K562 (cell line): ENCODE measurements at regions not wholly inside any gene's neighbourhood (a gene's known extent, or its start where the extent isn't known, plus 50 kb on each side); places are given as distances from the start of the nearest gene placed in this dataset.

Experiments
- ATAC-seq: fragments of 200-7000 bp; cut with Tn5 transposase; 3 replicates; pipeline ENCODE4 v1.9.1; 2020; ENCODE audit warnings: moderate library complexity
- BruUV-seq: library from RNA; stranded (reverse); fragments of 400-500 nt; replicated peaks from 2 replicates; lab custom pipeline; 2021; lab: Mats Ljungman, UMichigan
- CTCF ChIA-PET: fragments of 300-600 bp; formaldehyde crosslinking; extraction: SDS; loops from one replicate; lab custom pipeline; 2021; ENCODE audit warnings: low intra/inter-chr PET ratio; lab: Yijun Ruan, JAX
- POLR2A ChIA-PET: fragments of 300-600, 350-650 bp; sonication (Branson Sonifier 250); formaldehyde crosslinking; extraction: SDS; loops from one replicate; lab custom pipeline; 2021; ENCODE audit warnings: antibody characterized with exemption, inconsistent platforms; lab: Yijun Ruan, JAX
- DNase-seq, 4 experiments: peaks; one replicate each; pipeline versions ENCODE4 v3.0.0 to v3.0.0-alpha.2; 2011 to 2018; ENCODE audit warnings: low spot score in 3 of 4, mixed read lengths in 3 of 4; ENCODE audit errors: extremely low read depth in 1 of 4
- FAIRE-seq: peaks from 2 replicates; lab custom pipeline; 2011; peaks lifted over from hg19 to GRCh38; lab: Jason Lieb, UNC
- H2AFZ ChIP-seq: 2 replicates; pipeline ENCODE4 v1.6.0; 2011; ENCODE audit warnings: low read depth, low read length, control low read depth, inconsistent platforms
- H3K27ac ChIP-seq: fragments of 200-600 bp; 3 replicates; pipeline ENCODE4 v1.8.0; 2011; ENCODE audit warnings: low read depth, mild to moderate bottlenecking, control low read depth, inconsistent platforms, low read length, moderate library complexity, mixed read lengths; ENCODE audit errors: extremely low read depth
- H3K27me3 ChIP-seq, 2 experiments: fragments of 300-600 bp in 1 of 2; 2 replicates in 1 of 2; 3 replicates in 1 of 2; pipeline versions ENCODE4 v1.6.0 to v1.8.0; 2011; ENCODE audit warnings: inconsistent platforms in 2 of 2, low read length in 2 of 2, mild to moderate bottlenecking in 1 of 2, mixed read lengths in 1 of 2, moderate library complexity in 1 of 2; ENCODE audit not compliant: control insufficient read depth in 2 of 2, insufficient read depth in 2 of 2
- H3K36me3 ChIP-seq: fragments of 300-600 bp; 3 replicates; pipeline ENCODE4 v1.8.0; 2011; ENCODE audit warnings: mild to moderate bottlenecking, low read length, inconsistent platforms; ENCODE audit not compliant: control insufficient read depth, insufficient read depth
- H3K4me1 ChIP-seq, 2 experiments: fragments of 200-600 bp in 1 of 2; replicated peaks in 1 of 2; 2 replicates in 1 of 2; 3 replicates in 1 of 2; pipeline versions ENCODE4 v1.5.1 to v1.8.0; 2011; ENCODE audit warnings: inconsistent platforms in 2 of 2, low read length in 2 of 2, mild to moderate bottlenecking in 1 of 2, mixed read lengths in 1 of 2, moderate library complexity in 1 of 2; ENCODE audit not compliant: control insufficient read depth in 2 of 2, insufficient read depth in 2 of 2
- H3K4me2 ChIP-seq: 2 replicates; pipeline ENCODE4 v1.6.1; 2011; ENCODE audit warnings: low read length, control low read depth, inconsistent platforms, mixed read lengths; ENCODE audit not compliant: insufficient read depth
- H3K4me3 ChIP-seq: fragments of 200-600 bp; sonication (generic), shearing (Covaris generic); 2 replicates; pipeline ENCODE4 v1.5.1; 2016; ENCODE audit warnings: control low read depth, inconsistent platforms
- H3K79me2 ChIP-seq: fragments of 200-600 bp; 3 replicates; pipeline ENCODE4 v1.8.0; 2011; ENCODE audit warnings: low read length, inconsistent platforms; ENCODE audit not compliant: control insufficient read depth, insufficient read depth
- H3K9ac ChIP-seq, 2 experiments: 2 replicates each; pipeline versions ENCODE4 v1.6.0 to v1.6.1; 2011; ENCODE audit warnings: low read depth in 2 of 2, low read length in 2 of 2, control low read depth in 1 of 2, inconsistent platforms in 1 of 2, mild to moderate bottlenecking in 1 of 2, mixed read lengths in 1 of 2; ENCODE audit not compliant: insufficient read depth in 1 of 2
- H3K9me1 ChIP-seq: one replicate; pipeline ENCODE4 v1.6.0; 2011; ENCODE audit warnings: inconsistent platforms, mild to moderate bottlenecking, low read length, moderate library complexity; ENCODE audit not compliant: control insufficient read depth, insufficient read depth
- H3K9me3 ChIP-seq: replicated peaks from 2 replicates; pipeline ENCODE4 v1.5.1; 2011; ENCODE audit warnings: low read depth, low read length, inconsistent platforms; ENCODE audit not compliant: control insufficient read depth, insufficient read depth
- H4K20me1 ChIP-seq: replicated peaks from 2 replicates; pipeline ENCODE4 v1.6.1; 2011; ENCODE audit warnings: low read length, inconsistent platforms, mixed read lengths; ENCODE audit not compliant: control insufficient read depth, insufficient read depth
- PHB ChIP-seq: fragments of 250-450 bp; sonication (Bioruptor Pico); IDR thresholded peaks from 2 replicates; pipeline ENCODE4 v1.5.0; 2021
- RUNX1 ChIP-seq: sonication (generic); IDR thresholded peaks from 2 replicates; pipeline ENCODE4 v1.6.1; 2016; ENCODE audit warnings: antibody characterized with exemption, low read depth
- SMARCC2 ChIP-seq: fragments of 450-650 bp; IDR thresholded peaks from 2 replicates; pipeline ENCODE4 v1.6.1; 2017; ENCODE audit warnings: antibody characterized with exemption, moderate library complexity, mild to moderate bottlenecking, low read depth
- XRCC3 ChIP-seq: fragments of 450-650 bp; IDR thresholded peaks from 2 replicates; pipeline ENCODE4 v1.6.1; 2017; ENCODE audit warnings: mild to moderate bottlenecking, moderate library complexity
- ZNF444 ChIP-seq: fragments of 250-450 bp; sonication (Bioruptor Pico); IDR thresholded peaks from 2 replicates; pipeline ENCODE4 v1.4.0; 2020; ENCODE audit warnings: mild to moderate bottlenecking, moderate library complexity
- ZNF79 ChIP-seq: fragments of 250-450 bp; sonication (Bioruptor Pico); IDR thresholded peaks from 2 replicates; pipeline ENCODE4 v1.4.0; 2020; ENCODE audit warnings: low read depth, mild to moderate bottlenecking, moderate library complexity
- WGBS: fragments of 100-300 bp; shearing (Covaris generic); methylation state at CpG from one replicate; pipeline ENCODE4 v1.1.6; 2016; ENCODE audit warnings: low coverage, mixed read lengths; ENCODE audit not compliant: insufficient coverage; ENCODE audit errors: missing lambda C conversion rate; 5-methylcytosine and 5-hydroxymethylcytosine counted together
- in situ Hi-C: fragments of 300-500 bp; cut with MboI; formaldehyde crosslinking; loops from 4 replicates; pipeline ENCODE4 v1.15.0; 2018; ENCODE audit warnings: inconsistent platforms, mixed read lengths
- intact Hi-C: fragments of 100-400 bp; cut with micrococcal nuclease; formaldehyde crosslinking; loops from 2 replicates; pipeline ENCODE4 v1.14.2; 2022

- ChIA-PET CTCF (no interaction called here), POLR2A (interaction anchor here (0.6 kb wide), 1 partner anchor 683 kb away, joined by 3 read pairs; no protein-coding TSS in a partner anchor)
- ATAC-seq (no peak), FAIRE-seq (no peak), DNase-seq (no peak)
- no peaks in the 10 kb centered on the region for H3K79me2 ChIP-seq
- in situ Hi-C loops (no loop called here), intact Hi-C loops (no loop called here)
- TF ChIP-seq ZNF79 (CRISPR knock-in tag) (no peak), PHB (CRISPR knock-in tag) (no peak), SMARCC2 (no peak), RUNX1 (no peak), XRCC3 (no peak)
- H3K9ac ChIP-seq = no peak overlapping the region
- H4K20me1 ChIP-seq = no peaks in the 10 kb centered on the region
- H3K36me3 ChIP-seq = no peaks in the 10 kb centered on the region
- no peak overlapping the region for H3K4me2 ChIP-seq
- H3K27ac ChIP-seq = no peak overlapping the region
- no peaks in the 10 kb centered on the region for H3K9me1 ChIP-seq
- WGBS = 18% methylated on average over 3 of the region's 3 CpGs
- BruUV-seq = no TSS peak
- H3K9me3 ChIP-seq = no peaks in the 10 kb centered on the region
- no peaks in the 10 kb centered on the region for H3K27me3 ChIP-seq
- H3K4me1 ChIP-seq = no peaks in the 10 kb centered on the region
- no peak overlapping the region for H2AFZ ChIP-seq
- no peak overlapping the region for H3K4me3 ChIP-seq
Measured at GRCh38 chr12:88400302-88400701, 180.0 kb downstream of the KITLG start.

GRCh38 chr12:88401155-88401554, 179.1 kb downstream of the KITLG start:
- in situ Hi-C loops = no loop called here

More at GRCh38 chr12:88401155-88401554, 179.1 kb downstream of the KITLG start:
- H3K9me1 ChIP-seq = no peaks in the 10 kb centered on the region
- no peak for TF ChIP-seq ZNF444
- H2AFZ ChIP-seq = no peak overlapping the region
- no peaks in the 10 kb centered on the region for H3K9me3 ChIP-seq
- no peak overlapping the region for H3K4me3 ChIP-seq
- no peak overlapping the region for H3K9ac ChIP-seq
- no peaks in the 10 kb centered on the region for H3K27me3 ChIP-seq
- H3K79me2 ChIP-seq = no peaks in the 10 kb centered on the region
- 0% methylated on average over 2 of the region's 2 CpGs for WGBS
- POLR2A ChIA-PET = no interaction called here
- H3K27ac ChIP-seq = no peak overlapping the region
- CTCF ChIA-PET = no interaction called here
- DNase-seq (no peak), FAIRE-seq (no peak), ATAC-seq (no peak)
- no TSS peak for BruUV-seq
- no peaks in the 10 kb centered on the region for H3K36me3 ChIP-seq
- H3K4me1 ChIP-seq = no peaks in the 10 kb centered on the region
- intact Hi-C loops = no loop called here
- H3K4me2 ChIP-seq = no peak overlapping the region
- no peaks in the 10 kb centered on the region for H4K20me1 ChIP-seq
